Muscle layer of duodenum (tissue), 2 donors: ENCODE measurements at regions not wholly inside any gene's neighbourhood (a gene's known extent, or its start where the extent isn't known, plus 50 kb on each side); places are given as distances from the start of the nearest gene placed in this dataset.

Source experiments
- H3K27ac ChIP-seq: one replicate; pipeline ENCODE4 v1.7.0; 2013; ENCODE audit warnings: mild to moderate bottlenecking, low read length
- H3K27me3 ChIP-seq: one replicate; pipeline ENCODE4 v1.7.0; 2013; ENCODE audit warnings: low read depth, mild to moderate bottlenecking, control low read depth, low read length
- H3K36me3 ChIP-seq, 2 donors: one replicate each; pipeline ENCODE4 v1.7.0; 2013; ENCODE audit warnings: low read length in 2 of 2, control low read depth in 1 of 2, mild to moderate bottlenecking in 1 of 2; ENCODE audit not compliant: insufficient read depth in 2 of 2, control insufficient read depth in 1 of 2
- H3K4me1 ChIP-seq, 2 donors: one replicate each; pipeline ENCODE4 v1.7.0; 2013; ENCODE audit warnings: low read length in 2 of 2, mild to moderate bottlenecking in 2 of 2, control low read depth in 1 of 2, moderate library complexity in 1 of 2; ENCODE audit not compliant: insufficient read depth in 2 of 2, control insufficient read depth in 1 of 2
- H3K4me3 ChIP-seq, 2 donors: one replicate each; pipeline ENCODE4 v1.7.0; 2013; ENCODE audit warnings: low read length in 2 of 2, low read depth in 1 of 2, mild to moderate bottlenecking in 1 of 2
- H3K9me3 ChIP-seq, 2 donors: one replicate each; pipeline ENCODE4 v1.7.0; 2013; ENCODE audit warnings: low read length in 2 of 2, control low read depth in 1 of 2, mild to moderate bottlenecking in 1 of 2; ENCODE audit not compliant: control insufficient read depth in 1 of 2
- donor health status: healthy.

GRCh38 chr12:42705863-42706262 is 116.3 kb upstream of the PRICKLE1 start:
- no peaks in the 10 kb centered on the region for H3K36me3 ChIP-seq
- peaks cover 0 to 2% of the 10 kb centered on the region in 2 donors for H3K4me1 ChIP-seq
- H3K4me3 ChIP-seq = no peak overlapping the region
- H3K9me3 ChIP-seq = no peaks in the 10 kb centered on the region
- no peak overlapping the region for H3K27ac ChIP-seq
- no peaks in the 10 kb centered on the region for H3K27me3 ChIP-seq

- Histone ChIP-seq H3K4me1 (peaks cover 0 to 2% of the 10 kb centered on the region in 2 donors), H3K36me3 (no peaks in the 10 kb centered on the region), H3K9me3 (no peaks in the 10 kb centered on the region), H3K27me3 (no peaks in the 10 kb centered on the region), H3K4me3 (no peak overlapping the region), H3K27ac (no peak overlapping the region)
These were observed 115.4 kb upstream of the PRICKLE1 start for GRCh38 chr12:42704810-42705401.

GRCh38 chr12:42704340-42704739 is 114.8 kb upstream of the PRICKLE1 start:
- Histone ChIP-seq H3K4me3 (no peak overlapping the region), H3K27ac (no peak overlapping the region), H3K36me3 (no peaks in the 10 kb centered on the region), H3K9me3 (no peaks in the 10 kb centered on the region), H3K27me3 (no peaks in the 10 kb centered on the region), H3K4me1 (peaks cover 0 to 2% of the 10 kb centered on the region in 2 donors)

- Histone ChIP-seq H3K4me3 (no peak overlapping the region), H3K9me3 (no peaks in the 10 kb centered on the region)
These were observed 111.5 kb upstream of the PRICKLE1 start for GRCh38 chr12:42701084-42701483.

GRCh38 chr12:42698213-42698612 is 108.7 kb upstream of the PRICKLE1 start:
- Histone ChIP-seq H3K27me3 (no peaks in the 10 kb centered on the region), H3K27ac (no peak overlapping the region)

More at GRCh38 chr12:42701084-42701483, 111.5 kb upstream of the PRICKLE1 start:
- Histone ChIP-seq H3K36me3 (no peaks in the 10 kb centered on the region), H3K27ac (no peak overlapping the region), H3K27me3 (no peaks in the 10 kb centered on the region), H3K4me1 (no peaks in the 10 kb centered on the region)

DNA sequence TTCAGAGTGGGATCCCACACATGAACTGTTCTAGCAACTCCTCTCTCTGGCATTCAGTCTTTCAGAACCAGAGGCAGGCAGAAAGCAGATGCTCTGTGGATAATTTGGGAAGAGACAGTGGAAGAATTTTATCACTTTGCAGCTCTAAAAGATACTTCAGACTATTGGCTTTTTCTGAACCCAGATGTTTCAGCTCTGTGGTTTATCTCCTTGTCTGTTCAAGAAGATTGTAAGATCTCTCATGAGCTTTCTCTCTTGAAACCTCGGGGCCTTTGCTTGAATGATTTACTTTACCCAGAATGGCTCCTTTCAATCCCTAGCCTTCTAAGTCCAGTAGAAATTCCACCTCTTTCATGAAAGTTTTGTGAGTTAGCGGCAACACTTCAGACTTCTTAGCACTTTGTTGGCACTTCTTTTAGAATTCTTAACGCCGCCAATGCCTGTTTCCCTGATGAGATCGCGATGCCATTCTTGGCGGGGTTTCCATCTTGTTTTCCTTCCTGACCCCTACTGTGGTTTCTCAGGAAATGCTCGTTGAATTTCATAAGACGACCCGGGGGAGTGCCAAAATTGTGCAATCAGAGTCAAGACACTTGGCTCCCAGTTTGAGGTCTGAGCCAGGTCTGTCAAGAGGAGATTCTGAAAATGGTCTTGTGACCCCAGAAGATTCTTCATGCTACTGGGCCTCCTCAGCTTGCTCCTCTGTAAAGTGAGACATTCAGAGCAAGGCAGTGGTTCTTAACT is 107.0 kb upstream of the PRICKLE1 start:
- Histone ChIP-seq H3K36me3 (no peaks in the 10 kb centered on the region), H3K27me3 (no peaks in the 10 kb centered on the region), H3K4me1 (no peaks in the 10 kb centered on the region), H3K4me3 (no peak overlapping the region), H3K9me3 (no peaks in the 10 kb centered on the region), H3K27ac (no peak overlapping the region)

More at GRCh38 chr12:42698213-42698612, 108.7 kb upstream of the PRICKLE1 start:
- Histone ChIP-seq H3K9me3 (no peaks in the 10 kb centered on the region), H3K36me3 (no peaks in the 10 kb centered on the region), H3K4me3 (no peak overlapping the region), H3K4me1 (no peaks in the 10 kb centered on the region)

GRCh38 chr12:42695490-42695995 is 106.0 kb upstream of the PRICKLE1 start:
- H3K9me3 ChIP-seq = no peaks in the 10 kb centered on the region
- no peaks in the 10 kb centered on the region for H3K27me3 ChIP-seq
- no peak overlapping the region for H3K27ac ChIP-seq
- H3K36me3 ChIP-seq = no peaks in the 10 kb centered on the region
- no peak overlapping the region for H3K4me3 ChIP-seq
- H3K4me1 ChIP-seq = no peaks in the 10 kb centered on the region

DNA sequence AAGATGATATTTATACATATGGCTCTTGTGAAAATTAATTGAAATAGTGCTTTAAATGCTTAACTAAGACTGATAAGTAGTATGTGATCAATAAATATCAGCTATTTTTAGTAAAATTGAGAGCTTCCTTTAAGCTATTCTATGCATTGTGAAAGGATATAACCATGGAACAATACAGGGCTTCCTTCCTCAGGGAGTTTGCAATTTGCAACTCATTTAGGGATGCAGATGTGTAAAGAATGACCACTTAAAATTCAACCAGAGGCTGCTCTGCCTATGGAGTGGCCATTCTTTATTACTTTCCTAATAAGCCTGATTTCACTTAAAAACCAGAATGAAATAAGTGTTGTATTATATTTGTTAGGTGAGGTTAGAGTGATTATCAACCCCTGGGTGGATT is 103.2 kb upstream of the PRICKLE1 start:
- no peak overlapping the region for H3K4me3 ChIP-seq
- no peaks in the 10 kb centered on the region for H3K36me3 ChIP-seq
- H3K27ac ChIP-seq = no peak overlapping the region
- no peaks in the 10 kb centered on the region for H3K4me1 ChIP-seq
- no peaks in the 10 kb centered on the region for H3K27me3 ChIP-seq
- H3K9me3 ChIP-seq = no peaks in the 10 kb centered on the region

DNA sequence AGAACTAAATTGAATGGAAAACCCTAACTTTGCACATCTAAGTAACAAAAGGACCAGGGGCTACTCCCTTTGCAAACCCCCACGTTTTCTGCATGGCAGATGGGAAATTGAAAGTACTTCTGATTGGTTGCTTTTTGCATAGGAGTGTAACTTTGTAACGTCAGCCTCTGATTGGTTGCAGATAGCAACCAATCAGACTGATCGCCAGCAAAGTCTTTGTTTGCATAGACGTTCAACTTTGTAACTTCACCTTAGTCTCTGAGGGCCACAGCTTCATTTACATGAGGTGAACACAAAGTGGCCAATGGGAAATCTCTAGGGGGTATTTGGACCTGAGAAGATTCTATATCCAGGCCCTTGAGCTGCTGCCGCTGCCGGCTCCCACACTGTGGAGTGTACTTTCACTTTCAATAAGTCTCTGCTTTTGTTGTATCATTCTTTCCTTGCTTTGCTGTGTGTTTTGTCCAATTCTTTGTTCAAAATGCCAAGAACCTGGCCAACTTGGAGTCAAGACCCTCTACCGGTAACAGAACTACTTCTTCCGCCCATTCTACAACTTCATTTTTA is 102.5 kb upstream of the PRICKLE1 start:
- H3K4me3 ChIP-seq = no peak overlapping the region
- H3K27me3 ChIP-seq = no peaks in the 10 kb centered on the region
- H3K27ac ChIP-seq = no peak overlapping the region
- no peaks in the 10 kb centered on the region for H3K36me3 ChIP-seq
- no peaks in the 10 kb centered on the region for H3K4me1 ChIP-seq
- no peaks in the 10 kb centered on the region for H3K9me3 ChIP-seq

DNA sequence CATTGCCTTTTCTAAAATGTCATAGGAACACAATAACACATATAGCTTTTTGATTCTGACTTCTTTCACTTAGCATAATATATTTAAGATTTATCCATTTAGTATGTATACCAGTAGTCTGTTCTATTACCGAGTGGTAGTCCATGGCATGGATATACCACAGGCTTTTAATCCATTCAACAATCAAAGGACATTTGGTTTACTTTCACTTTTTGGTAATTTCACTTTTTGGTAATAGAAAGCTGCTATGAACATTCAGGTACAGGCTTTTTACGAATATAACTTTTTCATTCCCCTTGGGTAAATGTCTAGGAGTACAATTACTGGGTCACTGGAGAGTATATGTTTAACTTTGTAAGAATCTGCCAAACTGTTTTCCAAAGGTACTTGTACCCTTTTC is 100.7 kb upstream of the PRICKLE1 start:
- no peaks in the 10 kb centered on the region for H3K9me3 ChIP-seq
- H3K4me1 ChIP-seq = no peaks in the 10 kb centered on the region
- no peaks in the 10 kb centered on the region for H3K36me3 ChIP-seq
- H3K4me3 ChIP-seq = no peak overlapping the region
- no peaks in the 10 kb centered on the region for H3K27me3 ChIP-seq
- no peak overlapping the region for H3K27ac ChIP-seq

DNA sequence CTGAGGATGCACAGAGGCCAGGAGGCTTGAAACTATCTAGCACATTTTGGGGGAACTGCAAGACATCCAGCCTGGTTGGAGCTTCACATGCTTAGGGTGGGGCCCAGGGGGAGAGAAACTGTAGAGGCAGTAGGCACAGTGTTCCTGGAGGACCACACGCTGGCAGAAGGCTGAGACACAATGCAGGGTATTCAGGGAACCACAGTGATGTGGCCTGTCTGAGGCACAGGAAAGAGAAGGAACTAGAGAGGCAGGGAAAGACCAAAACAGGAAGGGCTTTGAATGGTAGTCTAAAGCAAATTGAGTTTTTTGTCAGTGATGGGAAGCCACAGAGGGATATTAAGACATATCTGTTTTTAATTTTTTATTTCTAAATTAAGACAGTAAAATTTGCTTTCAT is 100.2 kb upstream of the PRICKLE1 start:
- Histone ChIP-seq H3K36me3 (no peaks in the 10 kb centered on the region), H3K4me3 (no peak overlapping the region), H3K9me3 (no peaks in the 10 kb centered on the region), H3K4me1 (no peaks in the 10 kb centered on the region), H3K27me3 (no peaks in the 10 kb centered on the region), H3K27ac (no peak overlapping the region)
